ENCODE measurements at regions not wholly inside any gene's neighbourhood (a gene's known extent, or its start where the extent isn't known, plus 50 kb on each side); places are given as distances from the start of the nearest gene placed in this dataset.

DNA sequence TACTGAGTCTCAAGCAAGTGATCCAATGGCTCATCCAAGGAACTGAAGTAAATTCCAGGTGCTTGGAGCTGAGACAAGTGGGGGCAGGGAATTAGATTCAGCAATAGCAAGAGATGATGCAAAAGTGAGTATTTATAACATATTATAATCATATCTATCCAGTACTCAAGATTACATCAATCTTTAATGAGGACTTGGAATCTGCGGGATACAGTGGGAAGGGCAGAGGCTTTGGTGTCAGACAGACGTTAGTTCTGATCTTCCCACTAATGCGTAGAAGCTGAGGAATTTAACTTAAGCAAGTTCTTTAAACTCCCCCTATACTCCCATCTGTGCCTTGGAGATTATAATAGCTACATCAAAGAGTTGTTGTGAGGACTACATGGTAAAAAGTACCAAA is 143.4 kb upstream of the NWD2 start:
- no peak for TF ChIP-seq CTCF (IDR thresholded peaks at IDR 0.05)
- TF ChIP-seq POLR2A (IDR thresholded peaks at IDR 0.05), result no peak
- no peak for TF ChIP-seq EP300 (IDR thresholded peaks at IDR 0.05)

All from ovary (tissue), 3 donors.